Activated naive CD8-positive, alpha-beta T cell treated with anti-CD3 and anti-CD28 coated beads, Interleukin-2, amount 50 U/mL, for 24 hours (primary cell): ENCODE measurements at regions not wholly inside any gene's neighbourhood (a gene's known extent, or its start where the extent isn't known, plus 50 kb on each side); places are given as distances from the start of the nearest gene placed in this dataset.
"Not testable (repeated sequence)": the region's sequence is repeated elsewhere in the genome, so short reads cannot be mapped to it uniquely, and the experiment has no call there.

Experiments used
- ATAC-seq: fragments of 150-1000 bp; cut with Tn5 transposase; one replicate; pipeline ENCODE4 v1.10.0; 2021
- DNase-seq: peaks from one replicate; pipeline ENCODE4 v3.0.0; 2021
- H3K27ac Mint-ChIP-seq: one replicate; pipeline ENCODE4 v1.8.0; 2021; ENCODE audit warnings: mild to moderate bottlenecking, mixed read lengths
- H3K27me3 Mint-ChIP-seq: one replicate; pipeline ENCODE4 v1.8.0; 2021; ENCODE audit warnings: mixed read lengths
- H3K36me3 Mint-ChIP-seq: one replicate; pipeline ENCODE4 v1.8.0; 2021; ENCODE audit warnings: low read depth, mixed read lengths
- H3K4me1 Mint-ChIP-seq: one replicate; pipeline ENCODE4 v1.8.0; 2021; ENCODE audit warnings: mixed read lengths
- H3K4me3 Mint-ChIP-seq: one replicate; pipeline ENCODE4 v1.8.0; 2021; ENCODE audit warnings: mild to moderate bottlenecking, moderate library complexity, mixed read lengths
- H3K9me3 Mint-ChIP-seq: one replicate; pipeline ENCODE4 v1.8.0; 2021; ENCODE audit warnings: mixed read lengths

DNA sequence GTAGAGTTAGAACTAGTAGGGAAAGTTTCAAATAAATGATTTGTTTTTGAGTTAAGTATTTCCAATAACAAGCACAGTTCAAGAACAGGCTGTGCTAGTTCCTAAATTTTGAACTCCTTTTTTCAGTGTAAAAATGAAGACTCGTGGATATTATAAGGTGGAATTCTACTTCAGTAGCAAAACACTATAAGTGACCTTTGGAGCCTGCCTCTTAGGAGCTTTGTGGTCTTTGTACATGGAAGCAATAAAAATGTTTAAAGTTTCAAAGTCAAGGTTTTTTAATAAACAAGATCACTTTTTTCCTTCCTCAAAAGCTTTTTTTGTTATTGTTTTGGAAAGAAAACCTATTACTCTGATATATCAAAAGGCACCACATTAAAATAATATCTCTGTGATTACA lies 292.4 kb upstream of the VWC2 start:
- Mint-ChIP-seq H3K4me1 (no peaks in the 10 kb centered on the region), H3K9me3 (peaks cover 3% of the 10 kb centered on the region), H3K27me3 (no peaks in the 10 kb centered on the region), H3K4me3 (no peak overlapping the region), H3K36me3 (no peaks in the 10 kb centered on the region), H3K27ac (no peak overlapping the region)
- DNase-seq: no peak
- no peak for ATAC-seq

DNA sequence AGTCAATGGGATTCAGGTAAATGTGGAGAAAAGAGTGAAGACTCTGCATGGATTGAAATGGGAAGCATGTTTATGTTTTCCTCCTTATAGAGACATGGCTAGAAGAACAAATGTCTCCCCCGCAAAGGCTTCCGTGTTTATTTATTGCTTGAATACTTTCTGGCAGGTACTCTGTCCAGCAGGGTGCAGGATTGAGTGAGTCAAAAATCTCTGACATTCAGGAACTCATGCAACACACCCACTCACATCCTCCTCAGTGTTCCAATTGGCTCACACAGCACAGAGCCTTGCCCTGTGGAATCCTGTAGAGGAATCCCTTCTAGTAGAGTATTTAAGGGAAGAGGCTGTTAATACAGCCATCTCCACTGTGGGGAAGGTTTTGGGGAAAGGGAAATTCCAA lies 290.3 kb upstream of the VWC2 start:
- Mint-ChIP-seq H3K36me3 (no peaks in the 10 kb centered on the region), H3K27ac (no peak overlapping the region), H3K9me3 (no peaks in the 10 kb centered on the region), H3K4me1 (no peaks in the 10 kb centered on the region), H3K4me3 (no peak overlapping the region), H3K27me3 (no peaks in the 10 kb centered on the region)
- DNase-seq (no peak), ATAC-seq (no peak)

- Mint-ChIP-seq H3K4me1 (no peaks in the 10 kb centered on the region), H3K4me3 (no peak overlapping the region), H3K27me3 (no peaks in the 10 kb centered on the region), H3K27ac (no peak overlapping the region), H3K36me3 (no peaks in the 10 kb centered on the region), H3K9me3 (no peaks in the 10 kb centered on the region)
- DNase-seq: no peak
- no peak for ATAC-seq
Observed at GRCh38 chr7:49486974-49487829, 286.2 kb upstream of the VWC2 start.

DNA sequence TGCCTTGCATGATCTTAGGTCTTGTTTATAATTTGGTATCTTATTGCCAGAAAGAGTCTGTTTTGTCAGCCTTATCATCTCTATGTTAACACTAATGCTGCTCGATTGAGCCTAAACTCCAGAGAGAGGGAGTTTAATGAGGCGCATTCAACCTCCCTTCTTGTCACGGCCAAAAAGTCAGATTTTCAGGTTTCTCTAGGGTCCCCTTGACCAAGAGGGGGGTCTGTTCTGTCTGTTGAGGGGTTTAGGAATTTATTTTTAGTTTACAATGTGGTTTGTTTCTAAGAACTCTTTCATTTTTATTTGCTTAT lies 285.7 kb upstream of the VWC2 start:
- Mint-ChIP-seq H3K36me3 (no peaks in the 10 kb centered on the region), H3K27me3 (no peaks in the 10 kb centered on the region), H3K4me1 (no peaks in the 10 kb centered on the region), H3K9me3 (no peaks in the 10 kb centered on the region), H3K27ac (no peak overlapping the region), H3K4me3 (no peak overlapping the region)
- DNase-seq (no peak), ATAC-seq (no peak)

DNA sequence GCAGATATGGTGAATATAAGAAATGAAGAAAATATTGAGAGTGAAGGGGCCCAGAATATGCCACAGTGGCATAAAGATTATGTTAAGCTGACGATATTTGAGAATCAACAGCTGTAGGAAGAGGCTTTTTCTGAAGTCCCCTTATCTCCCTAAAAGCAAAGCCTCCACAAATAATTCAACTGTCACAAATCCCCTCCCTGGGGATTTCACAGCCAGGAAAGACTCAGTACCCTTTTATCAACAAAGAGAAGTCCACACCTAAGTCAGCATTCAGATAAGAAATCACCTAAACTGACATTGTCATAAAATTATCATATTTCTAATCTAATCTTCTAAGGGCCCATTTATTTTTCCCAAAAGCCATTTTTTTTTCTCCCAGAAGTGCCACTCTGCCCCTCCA lies 284.9 kb upstream of the VWC2 start:
- no peaks in the 10 kb centered on the region for H3K9me3 Mint-ChIP-seq
- H3K36me3 Mint-ChIP-seq: no peaks in the 10 kb centered on the region
- no peaks in the 10 kb centered on the region for H3K27me3 Mint-ChIP-seq
- ATAC-seq: no peak
- no peak for DNase-seq
- no peaks in the 10 kb centered on the region for H3K4me1 Mint-ChIP-seq
- H3K4me3 Mint-ChIP-seq: no peak overlapping the region
- no peak overlapping the region for H3K27ac Mint-ChIP-seq

DNA sequence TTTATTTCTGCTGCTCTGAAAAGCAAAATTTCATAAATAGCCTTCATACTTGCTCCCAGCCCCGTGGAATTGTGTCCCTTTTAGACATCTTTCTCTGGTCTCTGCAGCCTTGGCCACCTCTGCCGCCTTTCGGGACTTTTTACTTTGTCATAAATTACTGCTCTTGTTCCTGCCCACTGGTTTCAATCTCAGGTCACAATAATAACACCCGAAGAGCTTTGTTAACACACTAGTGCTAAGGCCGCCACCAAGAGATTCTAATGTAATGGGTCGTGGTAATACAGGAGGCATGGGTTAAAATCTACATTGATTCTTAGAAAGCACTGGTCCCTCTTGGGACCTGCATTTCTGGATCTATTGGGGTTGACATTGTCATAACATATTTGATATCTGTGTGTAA lies 276.0 kb upstream of the VWC2 start:
- Mint-ChIP-seq H3K9me3 (no peaks in the 10 kb centered on the region), H3K27ac (no peak overlapping the region), H3K36me3 (no peaks in the 10 kb centered on the region), H3K27me3 (no peaks in the 10 kb centered on the region), H3K4me1 (no peaks in the 10 kb centered on the region), H3K4me3 (no peak overlapping the region)
- DNase-seq: no peak
- ATAC-seq: no peak

- no peaks in the 10 kb centered on the region for H3K4me1 Mint-ChIP-seq
- H3K9me3 Mint-ChIP-seq: no peaks in the 10 kb centered on the region
- H3K36me3 Mint-ChIP-seq: no peaks in the 10 kb centered on the region
- no peak overlapping the region for H3K27ac Mint-ChIP-seq
- no peak overlapping the region for H3K4me3 Mint-ChIP-seq
- DNase-seq (no peak), ATAC-seq (no peak)
- H3K27me3 Mint-ChIP-seq: no peaks in the 10 kb centered on the region
Observed at GRCh38 chr7:49500741-49501140, 272.7 kb upstream of the VWC2 start.

DNA sequence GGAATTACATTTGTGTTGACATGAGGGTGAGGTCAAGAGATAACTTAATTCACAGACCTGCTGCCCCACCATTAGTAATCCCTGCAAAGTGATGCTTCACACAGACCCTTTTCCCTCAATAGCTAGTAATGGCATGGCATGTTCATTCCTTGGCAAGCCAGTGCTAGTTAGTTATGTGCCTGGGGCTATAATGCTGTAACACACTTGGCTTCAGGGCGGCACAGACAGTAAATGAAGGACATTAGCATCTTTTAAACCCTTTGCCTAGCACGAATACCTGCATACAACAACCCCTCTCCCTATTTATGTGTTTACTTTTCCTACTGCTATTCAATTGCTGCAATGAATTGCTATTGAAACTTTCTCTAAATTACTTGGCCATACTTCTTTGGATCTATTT lies 266.2 kb upstream of the VWC2 start:
- not testable (repeated sequence) for ATAC-seq, H3K36me3 Mint-ChIP-seq, H3K4me1 Mint-ChIP-seq, H3K4me3 Mint-ChIP-seq, H3K9me3 Mint-ChIP-seq, H3K27me3 Mint-ChIP-seq, DNase-seq, H3K27ac Mint-ChIP-seq

- ATAC-seq: no peak
- H3K27me3 Mint-ChIP-seq: no peaks in the 10 kb centered on the region
Observed at GRCh38 chr7:49513911-49514310, 259.5 kb upstream of the VWC2 start.

DNA sequence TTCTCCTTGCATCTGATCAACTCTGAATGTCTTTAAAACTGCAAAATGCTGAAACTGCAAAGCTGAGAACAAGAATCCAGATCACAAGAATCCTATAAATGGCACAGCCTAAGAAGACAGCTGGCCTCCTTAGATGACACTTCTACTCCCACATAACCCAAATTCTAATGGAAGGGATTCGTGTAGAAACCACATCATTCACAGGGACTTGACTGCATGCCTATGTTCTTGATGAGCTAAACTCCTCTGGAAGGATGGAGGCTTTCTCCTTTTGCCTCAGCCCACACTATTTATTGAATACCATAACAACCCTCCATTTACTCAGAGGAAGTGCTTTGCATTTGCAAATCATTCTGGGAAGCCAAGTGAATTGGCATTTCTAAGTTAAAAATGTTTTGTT lies 252.5 kb upstream of the VWC2 start:
- no peaks in the 10 kb centered on the region for H3K27me3 Mint-ChIP-seq
- no peaks in the 10 kb centered on the region for H3K9me3 Mint-ChIP-seq
- no peaks in the 10 kb centered on the region for H3K36me3 Mint-ChIP-seq
- no peak for ATAC-seq
- H3K4me1 Mint-ChIP-seq: no peaks in the 10 kb centered on the region
- H3K4me3 Mint-ChIP-seq: no peak overlapping the region
- DNase-seq: no peak
- H3K27ac Mint-ChIP-seq: no peak overlapping the region

More at GRCh38 chr7:49513911-49514310, 259.5 kb upstream of the VWC2 start:
- no peaks in the 10 kb centered on the region for H3K4me1 Mint-ChIP-seq
- no peaks in the 10 kb centered on the region for H3K36me3 Mint-ChIP-seq
- H3K27ac Mint-ChIP-seq: no peak overlapping the region
- no peak overlapping the region for H3K4me3 Mint-ChIP-seq
- no peak for DNase-seq
- peaks cover 7% of the 10 kb centered on the region for H3K9me3 Mint-ChIP-seq

- no peaks in the 10 kb centered on the region for H3K36me3 Mint-ChIP-seq
- DNase-seq (no peak), ATAC-seq (no peak)
- H3K27ac Mint-ChIP-seq: no peak overlapping the region
- H3K4me1 Mint-ChIP-seq: no peaks in the 10 kb centered on the region
- no peak overlapping the region for H3K4me3 Mint-ChIP-seq
- H3K27me3 Mint-ChIP-seq: no peaks in the 10 kb centered on the region
- no peaks in the 10 kb centered on the region for H3K9me3 Mint-ChIP-seq
Observed at GRCh38 chr7:49522111-49522510, 251.3 kb upstream of the VWC2 start.

DNA sequence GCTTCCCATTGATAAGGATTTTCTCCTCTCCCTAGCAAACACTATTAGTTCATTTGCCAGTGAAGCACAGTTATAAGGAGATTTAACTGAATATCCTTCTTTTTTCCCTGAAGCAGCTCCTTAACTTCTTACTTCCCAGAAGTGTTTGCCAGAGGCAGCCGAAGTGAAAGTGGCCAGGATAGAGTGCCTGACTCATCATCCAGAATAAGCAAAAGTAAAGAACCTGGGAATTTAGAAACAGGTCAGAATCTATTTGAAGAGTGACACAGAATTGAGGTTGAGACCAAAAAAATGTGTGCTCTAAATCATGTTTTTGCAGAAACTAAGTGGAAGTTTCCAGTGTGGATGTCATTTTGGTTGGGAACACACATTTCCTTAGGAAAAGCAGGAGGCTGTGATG lies 249.6 kb upstream of the VWC2 start:
- no peak for DNase-seq
- ATAC-seq: no peak
- no peaks in the 10 kb centered on the region for H3K36me3 Mint-ChIP-seq

GRCh38 chr7:49527182-49527581 lies 246.3 kb upstream of the VWC2 start:
- Mint-ChIP-seq H3K4me3 (no peak overlapping the region), H3K36me3 (no peaks in the 10 kb centered on the region), H3K27ac (no peak overlapping the region), H3K27me3 (no peaks in the 10 kb centered on the region), H3K4me1 (no peaks in the 10 kb centered on the region), H3K9me3 (peaks cover 19% of the 10 kb centered on the region)
- DNase-seq (no peak), ATAC-seq (no peak)

More for the DNA sequence above, 249.6 kb upstream of the VWC2 start:
- Mint-ChIP-seq H3K9me3 (peaks cover 10% of the 10 kb centered on the region), H3K4me1 (no peaks in the 10 kb centered on the region), H3K27ac (no peak overlapping the region), H3K27me3 (no peaks in the 10 kb centered on the region), H3K4me3 (no peak overlapping the region)

DNA sequence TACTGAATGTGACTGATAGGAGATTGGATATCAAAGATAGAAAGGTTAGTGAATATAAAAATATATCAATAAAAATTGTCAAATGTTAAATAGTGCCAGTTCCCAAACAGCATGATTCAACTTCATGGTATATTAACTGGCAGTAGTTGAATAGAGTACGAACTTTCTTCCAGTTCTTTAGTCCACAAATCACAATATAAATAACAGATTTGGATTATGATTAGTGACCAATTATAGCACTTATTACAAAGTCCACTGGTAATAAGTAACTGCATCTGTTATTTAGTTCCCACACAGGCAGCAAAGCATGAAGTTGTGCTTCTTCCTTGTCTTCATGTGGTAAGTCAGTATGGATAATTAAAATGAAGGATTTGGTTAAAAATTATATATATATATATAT lies 243.0 kb upstream of the VWC2 start:
- no peaks in the 10 kb centered on the region for H3K4me1 Mint-ChIP-seq
- H3K36me3 Mint-ChIP-seq: no peaks in the 10 kb centered on the region
- no peak for ATAC-seq

DNA sequence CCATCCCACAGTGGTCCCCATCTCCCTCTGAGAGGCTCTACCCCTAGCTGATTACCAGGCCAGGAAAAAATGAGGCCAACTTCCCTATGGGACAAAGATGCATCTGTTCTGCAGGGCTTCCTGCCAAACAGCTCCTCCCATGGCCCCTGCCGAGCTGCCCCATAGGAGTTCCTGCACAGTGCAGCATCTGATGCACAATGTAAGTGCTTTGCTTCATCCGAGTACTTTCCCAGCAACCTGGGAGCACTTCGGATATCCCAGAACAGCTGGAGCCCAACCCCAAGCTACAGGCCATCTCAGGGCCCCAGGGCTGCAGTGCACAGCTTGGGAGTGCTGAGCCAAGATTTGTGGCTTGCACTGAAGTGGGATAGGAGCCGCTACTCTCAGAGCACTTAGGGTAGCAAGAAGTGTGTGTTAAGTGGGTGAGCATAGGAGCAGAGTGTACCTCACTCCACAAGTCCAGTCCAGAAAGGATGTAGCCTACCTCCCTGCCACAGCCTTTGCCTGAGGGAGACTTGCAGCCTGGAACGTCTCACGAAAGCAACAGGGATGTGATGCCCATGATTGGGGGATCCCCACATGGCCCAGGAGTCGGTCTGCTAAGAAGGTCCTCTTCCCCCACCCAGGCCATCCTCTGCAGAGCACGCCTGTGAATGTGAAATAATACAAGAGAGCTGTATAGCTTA lies 209.6 kb upstream of the VWC2 start:
- DNase-seq: no peak
- H3K4me3 Mint-ChIP-seq: no peak overlapping the region
- H3K27ac Mint-ChIP-seq: no peak overlapping the region
- H3K9me3 Mint-ChIP-seq: peaks cover 16% of the 10 kb centered on the region
- H3K27me3 Mint-ChIP-seq: no peaks in the 10 kb centered on the region
- no peaks in the 10 kb centered on the region for H3K36me3 Mint-ChIP-seq
- no peaks in the 10 kb centered on the region for H3K4me1 Mint-ChIP-seq
- no peak for ATAC-seq

More for the DNA sequence above, 243.0 kb upstream of the VWC2 start:
- peaks cover 24% of the 10 kb centered on the region for H3K9me3 Mint-ChIP-seq
- H3K4me3 Mint-ChIP-seq: no peak overlapping the region
- DNase-seq: no peak
- no peak overlapping the region for H3K27ac Mint-ChIP-seq
- no peaks in the 10 kb centered on the region for H3K27me3 Mint-ChIP-seq
